Right hindlimb (tissue), 1 donor: ENCODE measurements at regions not wholly inside any gene's neighbourhood (a gene's known extent, or its start where the extent isn't known, plus 50 kb on each side); places are given as distances from the start of the nearest gene placed in this dataset.
"Not testable (repeated sequence)": the region's sequence is repeated elsewhere in the genome, so short reads cannot be mapped to it uniquely, and the experiment has no call there.

ENCODE experiments used
- DNase-seq: peaks from one replicate; pipeline ENCODE4 v3.0.0-alpha.2; 2018

- DNase-seq, result no peak
Measured at GRCh38 chr14:101294136-101294535, 267.2 kb upstream of the DIO3 start.

GRCh38 chr14:101299781-101300180 is 261.5 kb upstream of the DIO3 start:
- not testable (repeated sequence) for DNase-seq

- no peak for DNase-seq
Measured at GRCh38 chr14:101301011-101301410, 260.3 kb upstream of the DIO3 start.

- not testable (repeated sequence) for DNase-seq
Measured at GRCh38 chr14:101307162-101307561, 254.1 kb upstream of the DIO3 start.

- DNase-seq, result not testable (repeated sequence)
Measured at GRCh38 chr14:101311186-101311585, 250.1 kb upstream of the DIO3 start.

GRCh38 chr14:101313268-101313667 is 248.0 kb upstream of the DIO3 start:
- no peak for DNase-seq

- no peak for DNase-seq
Measured at GRCh38 chr14:101315802-101316296, 245.4 kb upstream of the DIO3 start.

GRCh38 chr14:101318271-101318670 is 243.0 kb upstream of the DIO3 start:
- DNase-seq, result no peak

- no peak for DNase-seq
Measured at GRCh38 chr14:101320396-101320795, 240.9 kb upstream of the DIO3 start.

- DNase-seq, result no peak
Measured at GRCh38 chr14:101322223-101322622, 239.1 kb upstream of the DIO3 start.

- DNase-seq, result no peak
Measured at GRCh38 chr14:101323111-101323510, 238.2 kb upstream of the DIO3 start.

GRCh38 chr14:101323614-101324235 is 237.6 kb upstream of the DIO3 start:
- DNase-seq, result not testable (repeated sequence)

- DNase-seq, result no peak
Measured at GRCh38 chr14:101325319-101325718, 236.0 kb upstream of the DIO3 start.

GRCh38 chr14:101328412-101329028 is 232.8 kb upstream of the DIO3 start:
- DNase-seq, result no peak

GRCh38 chr14:101330416-101331140 is 230.7 kb upstream of the DIO3 start:
- DNase-seq, result no peak

- DNase-seq, result no peak
Measured at GRCh38 chr14:101331141-101331525, 230.2 kb upstream of the DIO3 start.

- DNase-seq, result no peak
Measured at GRCh38 chr14:101331661-101332169, 229.6 kb upstream of the DIO3 start.

GRCh38 chr14:101332281-101332680 is 229.0 kb upstream of the DIO3 start:
- no peak for DNase-seq

GRCh38 chr14:101333335-101334280 is 227.7 kb upstream of the DIO3 start:
- DNase-seq, result no peak

GRCh38 chr14:101334656-101335055 is 226.6 kb upstream of the DIO3 start:
- DNase-seq, result no peak

- DNase-seq, result no peak
Measured at GRCh38 chr14:101335061-101335661, 226.1 kb upstream of the DIO3 start.

- DNase-seq, result no peak
Measured at GRCh38 chr14:101336183-101336582, 225.1 kb upstream of the DIO3 start.
